Right hindlimb (tissue), 1 donor: ENCODE measurements at regions not wholly inside any gene's neighbourhood (a gene's known extent, or its start where the extent isn't known, plus 50 kb on each side); places are given as distances from the start of the nearest gene placed in this dataset.
"Not testable (repeated sequence)": the region's sequence is repeated elsewhere in the genome, so short reads cannot be mapped to it uniquely, and the experiment has no call there.

Experiments used
- DNase-seq: peaks from one replicate; pipeline ENCODE4 v3.0.0-alpha.2; 2018

DNA sequence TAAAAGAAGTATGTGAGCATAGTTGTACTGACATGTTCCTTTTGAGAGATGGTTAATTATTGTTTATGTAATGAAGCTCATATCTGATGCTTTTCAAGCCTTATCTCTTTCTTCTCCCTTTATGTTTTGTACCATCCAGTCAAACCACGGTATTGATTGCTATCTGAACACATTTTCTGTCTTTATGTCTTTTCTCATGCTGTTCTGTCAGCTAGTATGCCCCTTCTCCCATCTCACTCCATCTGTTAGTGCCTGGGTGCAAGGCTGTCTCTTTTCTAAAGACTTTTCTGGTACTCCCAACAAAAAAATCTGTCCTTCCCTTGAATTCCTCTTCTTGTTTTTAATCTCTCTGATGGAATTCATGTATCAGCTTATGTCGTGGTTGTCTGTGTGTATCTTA is 883.8 kb upstream of the IGFBP7 start:
- no peak for DNase-seq

DNA sequence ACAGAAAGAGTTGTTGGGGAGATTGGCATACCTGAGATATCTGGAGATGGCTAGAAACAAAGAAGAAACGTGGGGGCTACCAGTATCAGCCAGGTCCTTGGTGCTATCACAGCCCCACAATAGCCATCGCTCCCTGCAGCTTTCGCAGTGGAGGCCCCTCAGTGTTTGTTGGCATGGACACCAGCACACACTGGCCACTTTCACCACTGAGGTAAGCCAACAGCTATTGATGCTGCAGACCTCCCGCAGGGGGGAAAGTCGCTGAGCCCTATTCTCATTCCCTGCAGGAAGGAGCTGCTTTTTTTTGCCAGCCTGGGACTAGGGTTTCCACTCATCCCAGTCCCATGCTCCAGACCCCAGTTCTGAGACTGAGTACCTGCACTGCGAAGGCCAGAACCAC is 879.2 kb upstream of the IGFBP7 start:
- no peak for DNase-seq

DNA sequence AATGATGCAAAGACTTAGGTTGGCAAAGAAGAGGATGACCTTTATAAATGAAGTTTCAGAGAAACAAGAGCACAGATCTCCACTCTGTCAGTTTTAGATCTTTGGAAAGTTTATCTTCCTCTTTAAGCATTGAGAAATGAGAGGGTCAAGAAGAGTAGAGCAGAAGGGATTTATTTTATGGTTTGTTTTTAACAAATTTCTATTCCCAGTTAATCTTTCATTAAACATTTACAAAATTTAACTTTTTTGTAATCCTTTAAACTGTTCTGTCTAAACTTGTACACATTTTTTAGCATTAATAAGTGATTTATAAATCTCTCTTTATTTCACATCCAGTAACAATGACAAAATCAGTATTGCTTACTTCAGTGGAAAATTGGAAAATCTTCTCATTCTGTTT is 875.0 kb upstream of the IGFBP7 start:
- DNase-seq: no peak

DNA sequence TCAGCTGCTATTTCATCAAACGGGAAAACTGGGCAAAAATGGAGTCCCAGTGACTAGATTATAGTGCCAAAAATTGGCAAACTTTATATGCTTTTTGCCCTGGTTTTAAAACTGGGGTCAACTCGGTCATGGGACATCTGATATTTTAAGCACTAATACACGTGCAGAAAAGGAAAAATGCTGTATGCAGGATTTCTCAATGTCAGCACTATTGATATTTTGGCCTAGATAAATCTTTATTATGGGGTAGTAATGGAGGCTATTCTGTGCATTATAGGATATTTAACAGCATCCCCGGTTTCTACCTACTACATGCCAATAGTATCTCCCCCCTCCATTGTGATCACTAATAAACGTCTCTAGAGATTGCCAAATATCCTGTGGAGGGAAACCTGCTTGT is 870.9 kb upstream of the IGFBP7 start:
- DNase-seq: no peak

DNA sequence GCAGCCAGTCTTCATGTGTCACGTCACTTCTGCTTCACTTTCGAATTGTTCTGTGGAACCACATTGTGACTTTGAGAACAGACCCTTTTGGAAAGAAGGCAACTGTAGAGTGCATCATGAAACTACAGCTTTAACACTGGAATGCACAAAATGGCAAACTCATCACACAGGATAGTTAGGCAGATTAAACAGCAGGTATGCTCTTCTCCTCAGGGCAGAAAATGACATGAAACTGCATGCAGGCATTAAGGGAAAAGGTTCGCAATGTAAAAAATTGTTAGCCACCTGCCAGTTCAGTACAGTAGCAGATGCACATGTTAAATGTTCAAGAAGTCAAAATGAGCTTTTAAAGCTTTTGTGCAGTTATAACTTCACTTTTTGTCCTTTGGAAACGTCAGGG is 864.6 kb upstream of the IGFBP7 start:
- DNase-seq: no peak

DNA sequence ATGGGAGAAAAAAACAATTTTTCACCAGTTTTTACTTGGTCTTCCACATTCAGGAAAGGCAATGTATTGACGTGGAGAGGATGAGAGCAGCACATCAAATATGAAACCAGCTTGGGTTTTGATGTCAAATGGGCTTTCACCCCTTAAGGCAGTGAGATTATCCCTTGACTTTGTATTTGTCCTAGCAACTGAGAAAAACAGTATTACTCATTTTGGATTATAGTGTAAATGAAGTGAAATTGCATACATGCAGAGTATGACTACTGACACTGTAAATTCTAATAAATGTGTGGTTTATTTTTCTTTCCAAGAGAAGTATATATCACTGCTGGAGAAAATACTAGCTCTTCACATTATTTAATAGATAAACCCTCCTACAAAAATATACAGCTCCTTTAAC is 863.6 kb upstream of the IGFBP7 start:
- no peak for DNase-seq

- DNase-seq: no peak
Measured at GRCh38 chr4:57971261-57971660, 861.1 kb upstream of the IGFBP7 start.

- no peak for DNase-seq
Measured at GRCh38 chr4:57966987-57967760, 857.0 kb upstream of the IGFBP7 start.

GRCh38 chr4:57965431-57965830 is 855.2 kb upstream of the IGFBP7 start:
- not testable (repeated sequence) for DNase-seq

GRCh38 chr4:57945298-57945697 is 835.1 kb upstream of the IGFBP7 start:
- no peak for DNase-seq

GRCh38 chr4:57943682-57944081 is 833.5 kb upstream of the IGFBP7 start:
- DNase-seq: peak; percentile 50

- not testable (repeated sequence) for DNase-seq
Measured at GRCh38 chr4:57937326-57937725, 827.1 kb upstream of the IGFBP7 start.

DNA sequence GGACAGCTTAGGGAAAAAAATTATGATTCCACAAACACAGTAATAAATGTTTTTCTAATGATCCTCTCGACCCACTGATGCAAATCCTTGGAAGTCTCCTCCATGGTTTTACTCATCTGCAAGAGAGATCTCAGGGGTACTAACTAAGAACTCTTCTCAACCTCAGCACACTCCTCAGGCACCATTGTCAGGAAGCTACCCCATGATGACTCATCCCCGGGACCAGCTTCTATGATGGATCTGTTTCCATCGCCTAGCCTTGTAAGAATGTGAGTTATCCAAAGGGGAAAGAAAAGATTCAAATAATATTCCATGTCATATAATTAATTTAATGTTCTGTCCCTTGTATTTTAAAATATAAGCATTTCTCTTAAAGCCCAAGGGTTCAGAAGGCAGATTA is 816.1 kb upstream of the IGFBP7 start:
- no peak for DNase-seq

DNA sequence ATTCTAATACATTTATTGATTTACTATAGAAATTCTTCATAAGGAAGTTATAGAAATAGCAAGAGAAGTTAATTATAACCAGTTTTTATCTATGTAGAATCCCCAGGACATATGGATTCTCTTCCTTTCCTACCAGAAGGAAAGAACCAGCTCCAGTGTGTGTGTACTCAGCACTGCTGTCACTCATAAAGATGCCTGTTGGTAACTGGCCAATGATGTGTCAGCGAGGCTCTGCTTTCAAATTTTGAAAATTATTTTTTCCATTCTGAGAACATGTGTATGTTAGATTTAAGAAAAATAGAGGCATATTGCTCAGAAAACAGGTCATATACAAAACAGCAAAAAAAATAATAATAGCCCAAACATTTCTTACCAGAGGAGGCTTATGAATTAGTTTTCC is 814.8 kb upstream of the IGFBP7 start:
- no peak for DNase-seq

GRCh38 chr4:57916479-57916878 is 806.3 kb upstream of the IGFBP7 start:
- DNase-seq: no peak

GRCh38 chr4:57911203-57911602 is 801.0 kb upstream of the IGFBP7 start:
- DNase-seq: no peak

GRCh38 chr4:57910151-57910550 is 800.0 kb upstream of the IGFBP7 start:
- DNase-seq: no peak

DNA sequence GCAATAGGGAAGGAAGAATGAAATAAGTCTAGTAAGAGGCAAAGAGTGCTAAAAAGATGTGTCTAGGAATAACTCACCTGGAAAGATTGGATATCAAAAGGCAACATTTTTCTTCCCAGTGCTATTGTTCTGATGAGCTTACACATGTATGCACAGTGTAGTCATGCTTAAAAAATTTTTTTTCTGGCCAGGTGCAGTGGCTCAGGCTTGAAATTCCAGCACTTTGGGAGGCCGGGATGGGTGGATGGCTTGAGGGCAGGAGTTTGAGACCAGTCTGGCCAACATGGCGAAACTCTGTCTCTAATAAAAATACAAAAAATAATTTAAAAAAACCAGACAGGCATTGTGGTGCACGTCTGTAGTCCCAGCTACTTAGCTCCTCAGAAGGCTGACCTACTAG is 795.8 kb upstream of the IGFBP7 start:
- no peak for DNase-seq

DNA sequence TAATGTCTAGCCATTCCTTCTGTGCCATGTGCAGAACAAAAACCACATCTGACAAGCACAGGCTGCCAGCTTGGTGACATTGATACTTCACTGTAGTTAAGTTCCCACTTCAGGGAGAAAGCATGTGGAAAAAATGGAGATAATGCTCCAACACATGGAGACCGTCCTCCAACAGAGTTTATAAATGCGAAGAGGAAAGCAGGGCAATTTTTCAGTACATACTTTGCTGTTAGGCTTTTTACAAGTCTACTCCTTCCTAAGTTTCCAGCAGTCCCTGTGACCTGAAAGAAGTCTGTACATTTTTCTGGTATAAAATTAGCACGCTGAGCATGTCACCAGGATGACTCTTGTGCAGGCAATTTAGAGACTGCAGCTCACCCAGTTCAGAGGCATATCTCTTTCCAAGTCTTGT is 766.9 kb upstream of the IGFBP7 start:
- peak; percentile 24 for DNase-seq

DNA sequence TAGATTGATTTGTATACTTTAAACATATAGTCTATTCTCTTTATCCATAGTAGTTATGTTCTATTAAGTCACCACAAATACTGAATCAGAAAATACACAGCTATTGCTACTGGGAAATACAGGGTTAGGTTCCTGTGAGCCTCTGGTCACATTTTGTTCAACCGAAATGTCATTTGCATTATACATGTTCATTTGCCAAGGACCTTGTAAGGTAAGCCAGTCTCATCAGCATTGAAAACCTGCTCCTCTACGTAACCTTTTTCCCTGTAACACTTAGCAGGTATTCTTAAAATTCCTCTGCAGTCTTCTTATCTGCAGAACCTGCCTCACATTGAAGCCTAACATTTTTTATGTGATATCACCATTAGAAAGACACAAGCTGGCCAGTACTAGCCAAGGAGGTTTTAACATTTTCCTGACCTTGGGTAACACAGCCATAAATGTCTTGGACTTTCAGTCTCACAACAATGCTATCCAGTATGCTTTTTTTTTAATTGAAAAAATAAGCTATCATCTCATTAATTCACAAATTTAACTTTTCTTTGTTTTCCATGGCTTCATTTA is 765.7 kb upstream of the IGFBP7 start:
- no peak for DNase-seq

DNA sequence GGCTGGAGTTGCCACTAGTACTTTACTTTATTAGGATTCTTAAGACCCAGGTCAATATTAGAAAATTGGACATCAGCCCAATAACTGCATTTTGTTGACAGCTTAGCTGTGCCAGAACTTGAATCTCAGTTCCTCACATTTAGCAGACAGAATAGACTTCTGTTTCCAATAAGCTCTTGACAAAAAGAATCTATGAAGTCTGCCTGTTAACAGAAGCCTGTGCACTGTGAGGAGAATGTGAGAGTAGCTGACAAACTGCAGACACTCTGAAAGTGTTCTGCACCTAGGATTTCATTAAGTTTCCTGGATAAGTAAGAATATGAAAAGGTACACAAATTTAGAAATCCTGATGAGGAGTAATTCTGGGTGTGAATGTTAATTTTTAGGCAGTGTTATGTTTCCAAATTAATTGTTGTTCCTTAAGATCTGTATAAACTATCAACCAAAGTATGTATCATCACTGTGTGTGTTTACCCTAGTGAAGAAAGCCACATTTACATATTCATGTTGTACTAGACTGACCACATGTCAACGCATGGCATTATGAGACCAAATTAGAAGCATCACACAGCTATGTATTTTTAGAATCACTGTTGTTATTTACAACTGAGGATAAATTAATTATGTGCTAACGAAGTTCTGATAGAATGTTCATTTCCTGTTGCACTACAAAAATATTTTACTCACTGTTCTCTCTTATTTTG is 756.4 kb upstream of the IGFBP7 start:
- no peak for DNase-seq

GRCh38 chr4:57865264-57865663 is 755.1 kb upstream of the IGFBP7 start:
- no peak for DNase-seq

DNA sequence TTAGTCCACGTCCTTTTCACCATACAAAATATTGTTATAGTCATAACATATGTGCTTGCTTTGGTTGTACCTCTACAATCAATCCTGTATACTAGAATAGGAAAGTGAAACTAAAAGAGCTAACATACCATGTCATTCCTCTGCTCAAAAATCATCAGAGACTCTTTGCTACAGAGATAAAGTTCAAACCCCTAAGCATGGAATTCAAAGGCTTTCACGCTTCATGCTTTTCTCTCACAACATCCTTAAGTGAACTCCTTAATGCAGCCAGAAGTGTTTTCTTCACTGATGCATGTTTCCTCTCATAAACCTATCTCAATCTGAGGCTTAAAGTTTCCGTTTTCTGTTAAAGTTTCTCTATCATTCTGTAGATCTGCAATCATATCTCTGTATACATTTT is 744.6 kb upstream of the IGFBP7 start:
- no peak for DNase-seq

DNA sequence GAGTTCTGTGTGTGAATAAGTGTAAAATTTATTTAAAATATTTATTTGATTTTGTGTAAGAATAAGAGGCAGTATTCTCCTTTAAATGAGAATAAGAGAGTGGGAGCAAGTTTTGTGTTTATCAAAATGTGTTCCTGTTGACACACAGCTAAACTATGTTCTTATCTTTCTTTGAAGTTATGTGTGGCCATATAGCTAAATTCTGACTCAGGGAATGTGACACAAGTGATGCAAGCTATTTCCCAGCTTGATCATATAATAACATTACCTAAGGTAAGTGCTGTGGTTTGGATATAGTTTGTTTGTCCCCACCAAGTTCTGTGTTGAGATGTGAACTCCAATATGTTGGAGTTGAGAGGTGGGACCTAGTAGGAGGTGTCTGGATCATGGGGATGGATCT is 740.0 kb upstream of the IGFBP7 start:
- DNase-seq: no peak
